ENCODE measurements at regions not wholly inside any gene's neighbourhood (a gene's known extent, or its start where the extent isn't known, plus 50 kb on each side); places are given as distances from the start of the nearest gene placed in this dataset.

DNA sequence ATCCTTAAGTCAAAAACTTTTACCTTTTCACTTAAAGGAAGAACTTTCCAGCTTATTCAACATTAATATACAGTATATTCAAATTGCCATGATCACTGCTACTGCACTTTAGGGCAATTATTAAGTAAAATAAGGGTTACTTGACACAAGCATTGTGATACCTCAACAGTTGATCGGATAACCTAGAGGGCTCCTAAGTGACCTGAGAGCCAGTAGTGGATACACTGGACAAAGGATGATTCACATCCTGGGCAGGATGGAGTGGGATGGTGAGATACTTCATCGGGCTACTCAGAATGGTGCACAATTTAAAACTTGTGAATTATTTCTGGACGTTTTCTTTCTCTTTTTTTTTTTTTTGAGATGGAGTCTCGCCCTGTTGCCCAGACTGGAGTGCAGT, 54.5 kb upstream of the PPM1J start:
- H3K9me3 ChIP-seq (ENCODE audit: insufficient read depth, low read length): no peaks in the 10 kb centered on the region
- H3K9ac ChIP-seq (ENCODE audit: low read length): no peak overlapping the region
- H3K4me3 ChIP-seq (ENCODE audit: insufficient read depth, low read length, poor library complexity, severe bottlenecking): no peak overlapping the region
- no peaks in the 10 kb centered on the region for H3K79me2 ChIP-seq (ENCODE audit: insufficient read depth, low read length)
- H2AFZ ChIP-seq (ENCODE audit: low read depth, low read length, severe bottlenecking): no peak overlapping the region
- H3F3A ChIP-seq (ENCODE audit: insufficient read depth): no peaks in the 10 kb centered on the region
- no peaks in the 10 kb centered on the region for H3K27me3 ChIP-seq (ENCODE audit: low read length)
- no peaks in the 10 kb centered on the region for H4K20me1 ChIP-seq (ENCODE audit: low read depth, low read length)
- H3K9me2 ChIP-seq (replicated peaks; ENCODE audit: insufficient read depth, low read length): no peaks in the 10 kb centered on the region
- TF ChIP-seq, protein P1, sequence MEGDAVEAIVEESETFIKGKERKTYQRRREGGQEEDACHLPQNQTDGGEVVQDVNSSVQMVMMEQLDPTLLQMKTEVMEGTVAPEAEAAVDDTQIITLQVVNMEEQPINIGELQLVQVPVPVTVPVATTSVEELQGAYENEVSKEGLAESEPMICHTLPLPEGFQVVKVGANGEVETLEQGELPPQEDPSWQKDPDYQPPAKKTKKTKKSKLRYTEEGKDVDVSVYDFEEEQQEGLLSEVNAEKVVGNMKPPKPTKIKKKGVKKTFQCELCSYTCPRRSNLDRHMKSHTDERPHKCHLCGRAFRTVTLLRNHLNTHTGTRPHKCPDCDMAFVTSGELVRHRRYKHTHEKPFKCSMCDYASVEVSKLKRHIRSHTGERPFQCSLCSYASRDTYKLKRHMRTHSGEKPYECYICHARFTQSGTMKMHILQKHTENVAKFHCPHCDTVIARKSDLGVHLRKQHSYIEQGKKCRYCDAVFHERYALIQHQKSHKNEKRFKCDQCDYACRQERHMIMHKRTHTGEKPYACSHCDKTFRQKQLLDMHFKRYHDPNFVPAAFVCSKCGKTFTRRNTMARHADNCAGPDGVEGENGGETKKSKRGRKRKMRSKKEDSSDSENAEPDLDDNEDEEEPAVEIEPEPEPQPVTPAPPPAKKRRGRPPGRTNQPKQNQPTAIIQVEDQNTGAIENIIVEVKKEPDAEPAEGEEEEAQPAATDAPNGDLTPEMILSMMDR (IDR thresholded peaks at IDR 0.05; ENCODE audit: insufficient read depth, low read length, poor library complexity, severe bottlenecking): no peak
- TF ChIP-seq EZH2phosphoT487 (conservative IDR thresholded peaks at IDR 0.05; ENCODE audit: low read length): no peak
- H3K4me2 ChIP-seq (ENCODE audit: low read depth, low read length, poor library complexity, severe bottlenecking): no peak overlapping the region
- H3K36me3 ChIP-seq (ENCODE audit: low read length): no peaks in the 10 kb centered on the region
- no peak overlapping the region for H3K27ac ChIP-seq (ENCODE audit: low read depth, low read length)

DNA sequence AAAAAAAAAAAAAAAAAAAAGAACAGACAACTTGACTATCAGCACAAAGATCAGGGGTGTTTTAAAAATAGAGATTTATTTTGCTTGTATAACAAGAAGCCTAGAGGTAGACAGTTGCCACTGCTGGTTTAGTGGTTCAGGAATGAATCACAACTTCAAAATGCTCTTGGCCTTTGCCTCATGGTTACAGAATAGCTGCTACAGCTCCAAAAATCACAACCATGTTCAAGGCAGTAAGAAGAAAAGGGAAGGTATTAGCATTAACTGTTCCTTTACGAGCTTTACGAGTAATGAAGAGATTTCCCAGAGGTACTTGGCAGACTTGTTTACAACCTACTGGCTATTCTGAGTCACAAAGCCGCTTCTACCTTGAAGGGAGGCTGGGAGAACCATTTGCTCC, 52.5 kb upstream of the PPM1J start:
- Histone ChIP-seq H3K9me2 (replicated peaks; ENCODE audit: insufficient read depth, low read length) (no peaks in the 10 kb centered on the region), H2AFZ (ENCODE audit: low read depth, low read length, severe bottlenecking) (no peak overlapping the region), H4K20me1 (ENCODE audit: low read depth, low read length) (no peaks in the 10 kb centered on the region), H3K4me2 (ENCODE audit: low read depth, low read length, poor library complexity, severe bottlenecking) (no peak overlapping the region), H3K4me3 (ENCODE audit: insufficient read depth, low read length, poor library complexity, severe bottlenecking) (no peak overlapping the region), H3K9ac (ENCODE audit: low read length) (no peak overlapping the region), H3K27me3 (ENCODE audit: low read length) (no peaks in the 10 kb centered on the region), H3K27ac (ENCODE audit: low read depth, low read length) (no peak overlapping the region), H3K79me2 (ENCODE audit: insufficient read depth, low read length) (no peaks in the 10 kb centered on the region), H3K9me3 (ENCODE audit: insufficient read depth, low read length) (no peaks in the 10 kb centered on the region), H3K36me3 (ENCODE audit: low read length) (no peaks in the 10 kb centered on the region), H3F3A (ENCODE audit: insufficient read depth) (no peaks in the 10 kb centered on the region)
- TF ChIP-seq EZH2phosphoT487 (conservative IDR thresholded peaks at IDR 0.05; ENCODE audit: low read length): no peak
- TF ChIP-seq, protein P1 (IDR thresholded peaks at IDR 0.05; ENCODE audit: insufficient read depth, low read length, poor library complexity, severe bottlenecking): no peak
